NCI-H748 (cell line): ENCODE measurements at regions not wholly inside any gene's neighbourhood (a gene's known extent, or its start where the extent isn't known, plus 50 kb on each side); places are given as distances from the start of the nearest gene placed in this dataset.
"Not testable (repeated sequence)": the region's sequence is repeated elsewhere in the genome, so short reads cannot be mapped to it uniquely, and the experiment has no call there.

Source experiments
- DNase-seq: peaks from one replicate; lab custom pipeline; 2025; ENCODE audit not compliant: unreplicated experiment; lab: John Stamatoyannopoulos, UW

- no peak for DNase-seq
Observed at GRCh38 chr2:126952216-126952615, 53.5 kb downstream of the TEX51 start.

GRCh38 chr2:126953483-126953882 is 54.8 kb downstream of the TEX51 start:
- peak; percentile 92 for DNase-seq

GRCh38 chr2:126954831-126955230 is 56.1 kb downstream of the TEX51 start:
- DNase-seq: no peak

- DNase-seq: not testable (repeated sequence)
Observed at GRCh38 chr2:126956773-126957172, 58.1 kb downstream of the TEX51 start.

- DNase-seq: no peak
Observed at GRCh38 chr2:126963390-126963789, 64.7 kb downstream of the TEX51 start.

GRCh38 chr2:126966601-126967000 is 67.9 kb downstream of the TEX51 start:
- no peak for DNase-seq

GRCh38 chr2:126970583-126970982 is 71.9 kb downstream of the TEX51 start:
- no peak for DNase-seq

- no peak for DNase-seq
Observed at GRCh38 chr2:126971162-126971480, 72.4 kb downstream of the TEX51 start.

- DNase-seq: peak; percentile 73
Observed at GRCh38 chr2:126971481-126972278, 73.0 kb downstream of the TEX51 start.

GRCh38 chr2:126972279-126972626 is 73.6 kb downstream of the TEX51 start:
- DNase-seq: no peak

GRCh38 chr2:126973745-126974144 is 75.1 kb downstream of the TEX51 start:
- DNase-seq: no peak

- no peak for DNase-seq
Observed at GRCh38 chr2:126975671-126976655, 77.3 kb downstream of the TEX51 start.

GRCh38 chr2:126976721-126977328 is 78.1 kb downstream of the TEX51 start:
- DNase-seq: no peak

- no peak for DNase-seq
Observed at GRCh38 chr2:126978333-126978732, 79.6 kb downstream of the TEX51 start.

- DNase-seq: no peak
Observed at GRCh38 chr2:126979039-126980003, 80.6 kb downstream of the TEX51 start.

- no peak for DNase-seq
Observed at GRCh38 chr2:126981476-126981875, 82.8 kb downstream of the TEX51 start.

GRCh38 chr2:126982935-126983334 is 84.2 kb downstream of the TEX51 start:
- DNase-seq: no peak

GRCh38 chr2:126986631-126987187 is 88.0 kb downstream of the TEX51 start:
- DNase-seq: peak; percentile 6

- no peak for DNase-seq
Observed at GRCh38 chr2:126988482-126988881, 89.8 kb downstream of the TEX51 start.

- not testable (repeated sequence) for DNase-seq
Observed at GRCh38 chr2:126989064-126989463, 90.4 kb downstream of the TEX51 start.
